ENCODE measurements at regions not wholly inside any gene's neighbourhood (a gene's known extent, or its start where the extent isn't known, plus 50 kb on each side); places are given as distances from the start of the nearest gene placed in this dataset.

GRCh38 chr2:489838-490237, 187.4 kb downstream of the TMEM18 start:
- no peak for TF ChIP-seq CTCF (IDR thresholded peaks at IDR 0.05)
- no peak for TF ChIP-seq EZH2 (IDR thresholded peaks at IDR 0.05)
